ENCODE measurements at regions not wholly inside any gene's neighbourhood (a gene's known extent, or its start where the extent isn't known, plus 50 kb on each side); places are given as distances from the start of the nearest gene placed in this dataset.

- H3K27ac ChIP-seq (ENCODE audit: low read length) = no peak overlapping the region
- H3K4me3 ChIP-seq (ENCODE audit: low read length) = no peak overlapping the region
- H3K79me2 ChIP-seq (replicated peaks; ENCODE audit: insufficient read depth, low read length) = no peaks in the 10 kb centered on the region
- TF ChIP-seq POLR2AphosphoS5 (IDR thresholded peaks at IDR 0.05) (no peak), CTCF (IDR thresholded peaks at IDR 0.05; ENCODE audit: poor library complexity, severe bottlenecking) (no peak), REST (IDR thresholded peaks at IDR 0.05; ENCODE audit: borderline replicate concordance) (no peak), MXI1 (conservative IDR thresholded peaks at IDR 0.05; ENCODE audit: poor library complexity, severe bottlenecking) (no peak), EP300 (conservative IDR thresholded peaks at IDR 0.05; ENCODE audit: poor library complexity, severe bottlenecking) (no peak), SMC3 (conservative IDR thresholded peaks at IDR 0.05; ENCODE audit: poor library complexity) (no peak), RAD21 (conservative IDR thresholded peaks at IDR 0.05) (no peak), TAF1 (IDR thresholded peaks at IDR 0.05; ENCODE audit: low read depth) (no peak), EZH2 (IDR thresholded peaks at IDR 0.05; ENCODE audit: borderline replicate concordance, insufficient read depth, low read length, poor library complexity, severe bottlenecking) (no peak)
- H3K9me3 ChIP-seq (ENCODE audit: low read length) = no peaks in the 10 kb centered on the region
- H3F3A ChIP-seq (ENCODE audit: insufficient read depth, low read length, poor library complexity, severe bottlenecking) = no peaks in the 10 kb centered on the region
- no peak overlapping the region for H2AFZ ChIP-seq (ENCODE audit: low read depth, low read length)
- no peaks in the 10 kb centered on the region for H3K27me3 ChIP-seq (ENCODE audit: insufficient read depth, low read depth, low read length)
- no peak overlapping the region for H3K9ac ChIP-seq (ENCODE audit: low read length)
- no peaks in the 10 kb centered on the region for H3K36me3 ChIP-seq (ENCODE audit: insufficient read depth, low read length)
- H3K4me2 ChIP-seq (ENCODE audit: low read length) = no peak overlapping the region
- no peaks in the 10 kb centered on the region for H4K20me1 ChIP-seq (ENCODE audit: insufficient read depth)
- H3K9me2 ChIP-seq (ENCODE audit: insufficient read depth, low read length) = no peaks in the 10 kb centered on the region
Measured at GRCh38 chr7:120205101-120205500, 67.9 kb upstream of the KCND2 start.

- H3K27me3 ChIP-seq (ENCODE audit: insufficient read depth, low read depth, low read length) = no peaks in the 10 kb centered on the region
- no peaks in the 10 kb centered on the region for H3K36me3 ChIP-seq (ENCODE audit: insufficient read depth, low read length)
- TF ChIP-seq EP300 (conservative IDR thresholded peaks at IDR 0.05; ENCODE audit: poor library complexity, severe bottlenecking) (no peak), SMC3 (conservative IDR thresholded peaks at IDR 0.05; ENCODE audit: poor library complexity) (no peak), EZH2 (IDR thresholded peaks at IDR 0.05; ENCODE audit: borderline replicate concordance, insufficient read depth, low read length, poor library complexity, severe bottlenecking) (no peak), TAF1 (IDR thresholded peaks at IDR 0.05; ENCODE audit: low read depth) (no peak), RAD21 (conservative IDR thresholded peaks at IDR 0.05) (no peak), MXI1 (conservative IDR thresholded peaks at IDR 0.05; ENCODE audit: poor library complexity, severe bottlenecking) (no peak), REST (IDR thresholded peaks at IDR 0.05; ENCODE audit: borderline replicate concordance) (no peak), POLR2AphosphoS5 (IDR thresholded peaks at IDR 0.05) (no peak), CTCF (IDR thresholded peaks at IDR 0.05; ENCODE audit: poor library complexity, severe bottlenecking) (no peak)
- no peak overlapping the region for H3K9ac ChIP-seq (ENCODE audit: low read length)
- H3K4me3 ChIP-seq (ENCODE audit: low read length) = no peak overlapping the region
- no peaks in the 10 kb centered on the region for H3K79me2 ChIP-seq (replicated peaks; ENCODE audit: insufficient read depth, low read length)
- no peak overlapping the region for H3K4me2 ChIP-seq (ENCODE audit: low read length)
- no peak overlapping the region for H3K27ac ChIP-seq (ENCODE audit: low read length)
- no peaks in the 10 kb centered on the region for H3K9me2 ChIP-seq (ENCODE audit: insufficient read depth, low read length)
- H3F3A ChIP-seq (ENCODE audit: insufficient read depth, low read length, poor library complexity, severe bottlenecking) = no peaks in the 10 kb centered on the region
- no peaks in the 10 kb centered on the region for H4K20me1 ChIP-seq (ENCODE audit: insufficient read depth)
- H3K9me3 ChIP-seq (ENCODE audit: low read length) = no peaks in the 10 kb centered on the region
- H2AFZ ChIP-seq (ENCODE audit: low read depth, low read length) = no peak overlapping the region
Measured at GRCh38 chr7:120207037-120207436, 65.9 kb upstream of the KCND2 start.

Data from neural cell (in vitro differentiated cells).